HuH-7.5 (cell line): ENCODE measurements at regions not wholly inside any gene's neighbourhood (a gene's known extent, or its start where the extent isn't known, plus 50 kb on each side); places are given as distances from the start of the nearest gene placed in this dataset.
"Not testable (repeated sequence)": the region's sequence is repeated elsewhere in the genome, so short reads cannot be mapped to it uniquely, and the experiment has no call there.

Source experiments
- DNase-seq: peaks from one replicate; pipeline ENCODE4 v3.0.0; 2011; ENCODE audit warnings: low spot score

DNA sequence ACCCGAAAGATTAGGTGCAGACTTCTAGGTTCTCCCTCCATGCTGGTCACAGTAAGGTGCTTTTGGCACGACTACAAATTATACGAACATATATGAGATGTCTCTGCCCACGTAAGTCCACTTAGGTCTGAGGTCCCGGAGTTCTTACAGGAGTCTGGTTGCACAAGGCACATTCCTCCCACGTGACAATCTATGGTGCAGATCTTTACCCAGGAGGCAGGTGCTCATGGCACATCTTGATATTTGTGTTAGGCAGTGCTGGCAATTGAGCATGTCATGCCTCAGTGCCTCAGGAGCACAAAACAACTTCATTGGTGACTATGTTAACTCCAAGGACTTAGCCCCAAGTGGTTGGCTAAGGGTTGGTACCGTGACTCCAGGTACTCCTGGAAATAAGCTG lies 92.0 kb upstream of the AMN1 start:
- no peak for DNase-seq

DNA sequence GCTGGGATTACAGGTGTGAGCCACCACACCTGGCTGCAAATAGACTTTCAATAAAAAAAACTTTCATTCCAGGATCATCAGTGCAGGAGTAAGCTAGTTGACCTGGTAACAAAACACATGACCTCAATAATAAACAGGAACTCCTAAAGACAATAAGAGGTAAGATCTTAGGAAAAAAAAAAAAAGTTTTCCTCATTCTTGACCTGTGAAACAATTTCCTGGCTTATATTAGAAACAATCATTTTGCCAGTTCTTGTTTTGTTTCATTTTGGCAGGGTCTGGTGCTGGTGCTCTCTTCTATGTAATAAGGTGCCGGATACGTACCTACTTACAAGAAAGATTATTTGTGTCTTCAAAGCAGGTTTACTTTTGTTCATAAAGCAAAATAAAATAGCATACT lies 90.6 kb upstream of the AMN1 start:
- DNase-seq = no peak

DNA sequence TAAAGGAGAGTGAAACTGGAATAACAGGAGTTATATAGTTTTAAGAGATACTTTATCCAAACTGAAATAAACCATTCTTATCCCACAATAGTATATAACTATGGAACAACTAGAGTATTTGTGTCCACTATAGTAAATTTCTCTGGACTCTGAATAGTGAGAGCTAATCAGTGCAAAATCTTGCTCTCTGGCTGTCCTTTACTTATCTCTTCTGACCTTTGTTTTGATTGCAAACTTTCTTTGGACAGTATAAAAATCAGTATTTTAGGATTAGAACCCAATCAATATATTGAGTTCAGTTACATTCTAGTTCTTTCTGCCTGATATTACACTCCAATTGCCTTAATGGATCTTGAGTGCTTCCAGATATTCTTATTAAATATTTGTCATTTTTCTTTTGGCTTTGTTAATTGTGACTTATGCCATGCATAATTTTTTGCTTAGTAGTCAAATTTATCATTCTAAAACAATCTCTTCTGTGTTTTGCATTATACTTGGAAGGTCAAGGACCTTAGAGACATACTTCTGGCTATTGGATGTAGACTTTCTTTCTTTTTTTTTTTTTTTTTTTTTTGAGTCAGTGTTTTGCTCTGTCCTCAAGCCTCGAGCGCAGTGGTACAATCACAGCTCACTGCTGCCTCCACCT lies 89.9 kb upstream of the AMN1 start:
- no peak for DNase-seq

DNA sequence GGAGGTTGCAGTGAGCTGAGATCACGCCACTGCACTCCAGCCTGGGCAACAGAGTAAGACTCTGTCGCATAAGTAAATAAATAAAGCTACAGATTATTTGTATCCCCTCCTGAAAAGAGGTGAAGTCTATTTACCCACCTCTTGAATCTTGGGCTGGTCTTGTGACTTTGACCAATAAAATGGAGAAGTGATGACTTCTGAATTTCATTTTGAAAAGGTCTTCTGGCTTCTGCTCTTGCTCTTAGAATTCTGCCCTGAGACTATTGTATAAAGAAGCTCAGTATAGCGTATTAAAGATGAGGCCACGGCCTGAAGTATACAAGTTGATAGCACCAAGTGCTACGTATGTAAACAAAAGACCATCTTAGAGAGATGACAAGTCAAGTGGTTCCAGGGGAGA lies 88.3 kb upstream of the AMN1 start:
- DNase-seq = no peak

DNA sequence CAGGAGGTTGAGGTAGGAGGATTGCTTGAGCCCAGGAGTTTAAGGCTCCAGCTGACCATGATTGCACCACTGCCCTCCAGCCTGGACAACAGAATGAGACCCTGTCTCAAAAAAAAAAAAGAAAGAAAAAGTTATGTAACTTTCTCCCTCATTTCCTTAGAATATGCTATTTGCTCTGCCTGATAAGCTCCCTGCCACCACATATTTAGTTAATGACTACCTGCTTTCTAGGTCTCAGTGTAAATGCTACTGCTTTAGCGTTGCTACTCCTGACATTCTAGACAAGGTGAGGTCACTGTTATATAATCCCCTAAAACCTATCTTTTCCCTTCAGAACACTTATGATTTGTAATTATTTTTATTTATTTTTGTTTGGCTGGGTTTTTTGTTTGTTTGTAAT lies 86.3 kb upstream of the AMN1 start:
- peak; percentile 53 for DNase-seq

DNA sequence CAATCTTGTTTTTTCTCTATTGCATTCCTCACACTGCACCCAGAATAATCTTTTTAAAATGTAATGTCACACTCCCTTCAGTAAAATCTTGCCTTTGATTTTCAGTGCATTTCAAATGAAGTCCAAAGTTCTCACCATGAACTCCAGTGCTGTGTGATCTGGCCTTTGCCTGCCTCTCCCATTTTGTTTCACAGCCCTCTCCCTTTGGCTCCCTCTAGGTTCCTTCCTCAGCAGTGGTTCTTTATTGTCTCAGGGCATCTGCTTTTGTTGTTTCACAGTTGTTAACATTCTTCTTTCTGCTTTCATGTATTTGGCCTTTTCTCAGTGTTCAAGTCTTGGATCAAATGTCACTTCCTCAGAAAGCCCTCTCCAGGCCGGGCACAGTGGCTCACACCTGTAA lies 84.5 kb upstream of the AMN1 start:
- DNase-seq = no peak

DNA sequence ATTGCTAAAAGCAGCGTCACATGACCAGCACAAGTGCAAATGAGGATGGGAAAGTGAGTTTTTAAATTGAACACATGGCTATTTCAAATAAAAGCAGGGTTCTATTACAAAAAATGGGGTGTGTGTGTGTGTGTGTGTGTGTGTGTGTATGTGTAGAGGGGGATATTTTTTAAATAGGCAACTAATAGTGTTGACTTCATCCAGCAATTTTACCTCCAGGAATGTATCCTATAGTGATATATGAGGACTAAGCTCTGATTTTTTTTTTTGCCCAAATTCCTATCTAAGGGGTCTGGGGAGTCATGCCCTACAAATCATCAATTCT lies 78.9 kb upstream of the AMN1 start:
- DNase-seq = no peak

DNA sequence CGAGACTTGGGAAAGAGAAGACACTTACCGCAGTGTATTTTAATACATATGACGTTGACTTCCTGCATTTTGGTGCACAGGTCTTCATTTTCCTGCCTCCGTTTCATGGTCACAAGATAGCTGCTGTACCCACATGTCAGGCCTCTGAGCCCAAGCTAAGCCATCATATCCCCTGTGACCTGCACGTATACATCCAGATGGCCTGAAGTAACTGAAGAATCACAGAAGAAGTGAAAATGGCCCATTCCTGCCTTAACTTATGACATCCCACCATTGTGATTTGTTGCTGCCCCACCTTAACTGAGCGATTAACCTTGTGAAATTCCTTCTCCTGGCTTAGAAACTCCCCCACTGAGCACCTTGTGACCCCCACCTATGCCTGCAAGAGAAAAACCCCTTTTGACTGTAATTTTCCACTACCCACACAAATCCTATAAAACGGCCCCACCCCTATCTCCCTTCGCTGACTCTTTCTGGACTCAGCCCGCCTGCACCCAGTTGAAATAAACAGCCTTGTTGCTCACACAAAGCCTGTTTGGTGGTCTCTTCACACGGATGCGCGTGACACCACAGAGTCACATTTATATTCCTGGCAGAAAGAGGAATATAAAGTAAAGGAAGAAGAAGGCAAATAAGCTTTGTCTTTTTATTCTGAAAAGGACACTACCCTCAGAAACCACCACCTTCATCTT lies 78.4 kb upstream of the AMN1 start:
- DNase-seq = not testable (repeated sequence)

DNA sequence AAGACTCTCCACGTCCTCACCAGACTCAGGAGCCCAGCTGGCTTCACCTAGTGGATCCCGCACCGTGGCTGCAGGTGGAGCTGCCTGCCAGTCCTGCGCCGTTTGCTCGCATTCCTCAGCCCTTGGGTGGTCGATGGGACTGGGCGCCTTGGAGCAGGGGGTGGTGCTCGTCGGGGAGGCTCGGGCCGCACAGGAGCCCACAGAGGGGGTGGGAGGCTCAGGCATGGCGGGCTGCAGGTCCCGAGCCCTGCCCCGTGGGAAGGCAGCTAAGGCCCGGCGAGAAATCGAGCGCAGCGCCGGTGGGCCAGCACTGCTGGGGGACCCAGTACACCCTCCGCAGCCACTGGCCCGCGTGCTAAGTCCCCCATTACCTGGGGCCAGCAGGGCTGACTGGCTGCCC lies 76.9 kb upstream of the AMN1 start:
- not testable (repeated sequence) for DNase-seq

DNA sequence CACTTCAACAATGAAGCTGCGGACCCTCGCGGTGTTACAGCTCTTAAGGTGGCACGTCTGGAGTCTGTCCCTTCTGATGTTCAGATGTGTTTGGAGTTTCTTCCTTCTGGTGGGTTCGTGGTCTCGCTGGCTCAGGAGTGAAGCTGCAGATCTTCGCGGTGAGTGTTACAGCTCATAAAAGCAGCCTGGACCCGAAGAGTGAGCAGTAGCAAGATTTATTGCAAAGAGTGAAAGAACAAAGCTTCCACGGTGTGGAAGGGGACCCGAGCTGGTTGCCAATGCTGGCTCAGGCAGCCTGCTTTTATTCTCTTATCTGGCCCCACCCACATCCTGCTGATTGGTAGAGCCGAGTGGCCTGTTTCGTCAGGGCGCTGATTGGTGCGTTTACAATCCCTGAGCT lies 75.9 kb upstream of the AMN1 start:
- DNase-seq = not testable (repeated sequence)

DNA sequence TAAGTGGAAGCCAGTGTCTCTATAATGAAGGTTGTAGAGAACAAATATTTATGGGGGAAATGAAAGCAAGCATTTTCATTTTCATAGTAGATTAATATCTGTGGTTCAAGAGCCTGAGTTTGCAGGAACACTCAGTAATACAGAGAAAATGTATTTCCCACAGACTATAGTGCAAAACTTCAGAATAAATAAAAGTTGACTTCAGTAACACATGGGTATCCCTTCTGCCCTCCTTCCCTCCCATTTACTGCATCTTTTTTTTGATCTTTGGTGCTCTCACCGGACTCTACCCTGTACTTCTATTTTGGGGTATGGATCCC lies 75.3 kb upstream of the AMN1 start:
- no peak for DNase-seq

DNA sequence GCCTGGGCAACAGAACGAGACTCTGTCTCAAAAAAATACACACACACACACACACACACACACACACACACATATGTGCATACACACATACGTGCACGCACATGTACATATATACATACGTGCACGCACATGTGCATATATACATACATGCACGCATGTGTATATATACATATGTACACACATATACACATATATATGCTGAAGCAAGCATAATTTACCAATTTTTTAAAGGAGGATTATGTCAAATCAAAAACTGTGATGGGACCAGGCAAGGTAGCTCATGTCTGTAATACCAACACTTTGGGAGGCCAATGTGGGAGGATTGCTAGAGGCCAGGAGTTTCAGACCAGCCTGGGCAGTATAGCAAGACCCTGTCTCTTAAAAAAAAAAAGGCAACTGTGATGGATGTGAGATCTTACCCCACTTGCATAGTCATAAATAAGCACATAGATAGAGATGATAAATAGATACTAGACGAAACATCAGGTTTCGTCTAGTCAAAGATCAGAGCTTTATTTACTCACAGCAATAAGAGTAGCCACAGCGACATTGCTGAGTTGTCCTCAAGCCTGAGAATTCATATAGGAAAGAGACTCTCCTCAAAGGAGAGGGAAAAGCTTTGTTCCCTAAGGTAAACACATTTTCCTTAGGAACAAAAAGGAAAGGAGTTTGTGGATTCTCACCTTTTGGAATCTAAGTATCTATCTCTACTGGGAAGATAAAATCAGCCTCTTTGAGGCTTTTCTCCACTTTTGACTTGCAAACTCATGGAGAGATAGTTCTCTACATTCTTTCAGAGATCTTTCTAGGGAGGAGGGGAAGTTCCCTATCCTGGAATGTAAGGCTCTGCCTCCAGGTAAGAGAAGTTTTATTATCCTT lies 74.7 kb upstream of the AMN1 start:
- DNase-seq = no peak

DNA sequence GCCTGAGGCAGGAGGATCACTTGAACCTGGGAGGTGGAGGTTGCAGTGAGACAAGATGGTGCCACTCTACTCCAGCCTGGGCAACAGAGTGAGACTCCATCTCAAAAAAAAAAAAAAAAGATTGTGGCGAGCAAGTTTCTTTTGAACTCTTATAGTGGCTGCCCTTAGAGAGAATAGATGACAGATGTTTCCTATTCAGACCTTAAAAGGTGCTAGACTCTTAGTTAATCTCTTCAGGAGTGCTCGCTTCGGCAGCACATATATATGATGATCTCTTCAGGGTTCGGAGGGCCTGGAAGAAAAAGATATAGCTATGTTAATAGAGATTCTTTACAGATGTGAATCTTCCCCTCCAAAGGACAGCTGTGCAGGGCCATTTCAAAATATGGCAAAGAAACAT lies 73.1 kb upstream of the AMN1 start:
- no peak for DNase-seq

DNA sequence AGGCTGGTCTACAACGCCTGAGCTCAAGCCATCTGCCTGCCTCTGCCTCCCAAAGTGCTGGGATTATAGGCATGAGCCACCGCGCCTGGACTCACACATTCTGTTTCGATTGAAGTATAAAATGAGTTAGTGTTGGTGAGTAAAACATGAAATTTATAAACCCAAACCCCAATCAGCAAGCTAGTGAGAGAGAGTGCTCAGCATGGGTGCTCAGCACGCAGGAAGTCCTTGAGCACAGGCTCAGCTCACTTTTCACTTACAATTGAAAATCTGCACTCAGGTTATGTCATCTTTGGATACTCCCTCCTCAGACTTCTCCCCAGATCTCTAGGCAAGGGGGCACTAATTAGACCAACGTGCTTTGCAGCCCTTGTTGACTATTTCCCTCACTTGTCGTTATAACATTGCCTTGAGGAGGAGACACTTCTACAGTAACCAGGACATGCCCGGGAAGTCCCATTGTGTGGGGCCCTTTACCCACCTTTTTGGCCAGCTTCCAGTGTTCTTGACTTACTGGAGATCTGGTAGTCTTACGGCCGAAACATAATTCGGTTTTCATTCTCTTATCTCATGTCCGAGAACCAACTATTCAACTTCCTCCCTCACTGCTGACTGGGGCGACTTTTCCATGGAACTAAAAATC lies 68.5 kb upstream of the AMN1 start:
- DNase-seq = no peak

DNA sequence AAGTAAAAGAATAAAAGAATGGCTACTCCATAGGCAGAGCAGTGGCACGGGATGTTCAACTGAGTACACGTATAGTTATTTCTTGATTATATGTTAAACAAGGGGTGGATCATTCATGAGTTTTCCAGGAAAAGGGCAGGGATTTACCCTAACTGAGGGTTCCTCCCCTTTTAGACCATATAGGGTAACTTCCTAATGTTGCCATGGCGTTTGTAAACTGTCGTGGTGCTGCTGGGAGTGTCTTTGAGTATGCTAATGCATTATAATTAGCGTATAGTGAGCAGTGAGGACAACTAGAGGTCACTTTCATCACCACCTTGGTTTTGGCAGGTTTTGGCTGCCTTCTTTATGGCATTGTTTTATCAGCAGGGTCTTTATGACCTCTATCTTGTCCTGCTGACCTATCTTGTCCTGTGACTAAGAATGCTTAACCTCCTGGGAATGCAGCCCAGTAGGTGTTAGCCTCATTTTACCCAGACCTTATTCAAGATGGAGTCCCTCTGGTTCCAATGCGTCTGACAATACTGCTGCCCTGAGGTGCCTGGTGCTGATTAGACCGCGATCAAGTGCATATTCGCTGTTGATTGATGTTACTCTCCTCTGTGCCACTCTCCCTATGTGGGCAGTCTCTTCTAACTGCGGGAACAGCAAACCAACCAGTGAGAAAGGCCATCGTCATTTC lies 67.6 kb upstream of the AMN1 start:
- no peak for DNase-seq

DNA sequence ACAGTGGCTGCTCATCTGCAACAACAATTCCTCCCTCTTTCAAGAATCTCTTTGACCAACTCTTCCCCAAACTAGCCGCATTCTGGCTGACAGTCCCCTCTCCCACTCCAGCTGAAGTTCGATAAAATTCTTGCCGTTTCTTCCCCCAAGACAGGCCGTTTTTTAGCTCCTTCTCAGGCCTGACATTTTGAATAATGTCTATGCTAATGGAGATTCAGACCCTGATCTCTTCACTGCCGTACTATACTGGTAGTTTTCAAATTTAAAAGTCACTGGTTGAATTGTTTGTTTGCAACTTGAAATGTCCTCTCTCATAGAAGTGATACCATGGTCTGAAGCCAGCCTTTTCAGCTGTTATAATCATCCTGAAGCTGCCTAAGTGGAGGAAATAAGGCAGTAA lies 65.9 kb upstream of the AMN1 start:
- DNase-seq = no peak

DNA sequence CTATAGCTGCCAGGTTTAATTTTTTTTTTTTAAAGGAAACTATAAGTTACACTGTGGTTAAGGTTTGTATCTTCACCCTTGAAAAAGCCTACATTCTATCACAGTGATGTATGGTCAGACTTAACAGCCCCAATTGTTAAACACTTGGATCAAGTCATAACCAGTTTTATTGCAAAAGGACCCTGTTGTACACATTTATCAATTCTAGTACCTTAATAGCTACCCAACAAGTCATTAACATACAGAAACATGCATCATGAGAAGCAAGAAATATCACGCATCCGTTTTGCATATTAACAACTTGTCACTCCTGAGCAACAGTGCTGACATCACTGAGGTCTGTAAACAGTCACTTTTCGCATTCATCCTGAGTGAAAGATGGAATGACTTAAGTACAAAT lies 62.4 kb upstream of the AMN1 start:
- not testable (repeated sequence) for DNase-seq

DNA sequence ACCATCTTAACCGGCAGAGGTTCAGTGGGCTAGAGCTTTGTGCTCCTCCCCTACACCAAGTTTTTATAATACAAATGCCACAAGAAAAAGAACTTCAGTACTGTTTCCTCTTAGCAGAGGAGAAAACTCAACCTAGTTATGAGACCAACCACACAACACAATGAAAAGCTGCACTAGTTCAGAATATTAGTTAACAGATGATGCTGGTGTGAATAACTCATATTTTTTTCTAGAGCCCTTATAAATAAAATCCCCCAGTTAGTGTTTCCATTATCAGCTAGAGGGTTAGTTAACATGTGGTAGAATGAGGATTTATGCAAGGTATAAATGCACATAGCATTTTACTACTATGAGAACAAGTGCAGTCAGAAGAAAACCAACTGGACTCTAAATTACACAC lies 61.9 kb upstream of the AMN1 start:
- DNase-seq = no peak

DNA sequence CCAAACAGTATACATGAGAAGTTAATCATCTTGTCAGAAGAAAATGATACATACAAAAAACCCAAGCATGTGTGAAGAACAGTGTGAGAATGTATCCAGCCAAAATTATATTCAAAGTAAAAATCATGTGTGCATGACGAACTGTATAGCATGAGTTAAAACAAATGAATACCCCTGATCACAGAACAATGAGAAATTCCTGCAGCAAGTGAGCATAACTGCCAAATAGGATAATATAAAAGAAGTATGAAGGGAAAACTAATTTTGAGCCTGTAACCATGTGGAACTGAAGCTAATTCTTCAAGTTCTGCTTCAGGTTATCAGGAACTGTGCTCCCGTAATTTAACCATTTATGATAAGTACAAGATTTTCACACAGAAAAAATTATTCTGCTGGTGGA lies 56.5 kb upstream of the AMN1 start:
- DNase-seq = no peak

DNA sequence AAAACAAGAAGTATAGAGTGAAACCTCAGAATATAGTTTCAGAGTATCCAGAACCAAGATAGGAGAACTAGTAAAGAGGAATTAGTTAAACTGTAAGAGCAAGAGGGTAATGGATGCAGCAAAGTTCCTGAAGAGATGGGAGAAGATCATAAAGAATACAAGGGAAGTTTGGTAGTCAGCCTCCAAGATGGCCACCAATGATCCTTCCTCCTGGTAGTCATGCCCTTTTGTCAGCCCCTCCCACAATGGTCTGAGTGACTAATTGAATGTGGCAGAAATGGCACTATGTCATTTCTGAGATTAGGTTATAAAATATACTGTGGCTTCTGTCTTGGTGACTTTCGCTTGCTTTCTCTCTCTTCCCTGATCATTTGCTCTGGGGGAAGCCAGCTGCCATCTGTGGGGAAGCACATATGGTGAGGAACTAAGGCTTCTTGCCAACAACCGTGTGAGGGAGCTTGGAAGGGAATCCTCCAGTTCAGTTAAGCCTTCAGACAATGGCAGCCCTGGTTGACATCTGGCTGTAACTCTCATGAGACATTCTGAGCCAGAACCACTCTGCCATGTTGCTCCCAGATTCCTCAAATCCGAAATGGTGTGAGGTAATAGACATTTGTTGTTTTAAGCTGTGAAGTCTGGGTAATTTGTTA lies 55.3 kb upstream of the AMN1 start:
- no peak for DNase-seq

DNA sequence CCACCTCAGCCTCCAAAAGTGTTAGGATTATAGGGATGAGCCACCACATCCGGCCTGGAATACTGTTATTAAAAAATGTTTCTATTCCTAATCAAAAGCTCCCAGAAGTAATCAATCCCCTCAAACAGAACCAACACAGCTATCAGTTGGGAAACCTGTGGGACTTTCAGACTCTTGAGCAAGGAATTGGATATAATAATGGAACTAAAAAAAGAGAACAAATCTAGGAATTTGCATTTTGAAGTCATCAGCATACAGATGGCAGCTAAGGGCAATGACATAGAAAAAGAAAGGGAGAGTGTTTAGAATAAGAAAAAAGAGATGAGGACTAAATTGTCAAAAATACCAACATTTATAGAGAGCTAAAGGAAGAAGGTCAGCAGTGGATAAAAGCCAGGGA lies 54.7 kb upstream of the AMN1 start:
- DNase-seq = no peak
